Fibroblast of peridontal ligament (primary cell): ENCODE measurements at regions not wholly inside any gene's neighbourhood (a gene's known extent, or its start where the extent isn't known, plus 50 kb on each side); places are given as distances from the start of the nearest gene placed in this dataset.
"Not testable (repeated sequence)": the region's sequence is repeated elsewhere in the genome, so short reads cannot be mapped to it uniquely, and the experiment has no call there.

Experiments used
- DNase-seq: peaks from one replicate; pipeline ENCODE4 v3.0.0-alpha.2; 2010; ENCODE audit errors: extremely low read depth

DNA sequence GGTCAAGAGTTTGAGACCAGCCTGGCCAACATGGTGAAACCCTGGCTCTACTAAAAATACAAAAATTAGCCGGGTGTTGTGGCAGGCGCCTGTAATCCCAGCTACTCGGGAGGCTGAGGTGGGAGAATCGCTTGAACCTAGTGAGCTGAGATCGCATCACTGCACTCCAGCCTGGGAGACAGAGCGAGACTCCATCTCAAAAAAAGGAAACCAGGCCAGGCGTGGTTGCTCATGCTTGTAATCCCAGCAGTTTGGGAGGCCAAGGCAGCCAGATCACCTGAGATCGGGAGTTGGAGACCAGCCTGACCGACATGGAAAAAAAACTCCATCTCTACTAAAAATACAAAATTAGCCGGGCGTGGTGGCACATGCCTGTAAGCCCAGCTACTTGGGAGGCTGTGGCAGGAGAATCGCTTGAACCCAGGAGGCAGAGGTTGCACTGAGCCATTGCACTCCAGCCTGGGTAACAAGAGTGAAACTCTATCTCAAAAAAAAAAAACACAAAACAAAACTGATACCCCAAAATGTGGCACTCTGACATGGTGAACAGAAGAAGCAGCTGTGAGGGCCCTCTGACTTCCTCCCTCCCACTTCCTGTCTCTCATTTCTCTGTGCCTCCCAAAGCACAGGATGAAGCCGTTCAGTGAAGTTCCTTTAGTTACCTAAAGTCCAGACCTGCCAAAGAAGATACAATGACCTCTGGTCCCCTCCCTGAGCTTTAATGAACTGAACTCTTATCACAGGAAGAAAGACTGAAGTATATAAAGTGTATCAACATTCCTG, 93.2 kb upstream of the GRIN2A start:
- DNase-seq: not testable (repeated sequence)

DNA sequence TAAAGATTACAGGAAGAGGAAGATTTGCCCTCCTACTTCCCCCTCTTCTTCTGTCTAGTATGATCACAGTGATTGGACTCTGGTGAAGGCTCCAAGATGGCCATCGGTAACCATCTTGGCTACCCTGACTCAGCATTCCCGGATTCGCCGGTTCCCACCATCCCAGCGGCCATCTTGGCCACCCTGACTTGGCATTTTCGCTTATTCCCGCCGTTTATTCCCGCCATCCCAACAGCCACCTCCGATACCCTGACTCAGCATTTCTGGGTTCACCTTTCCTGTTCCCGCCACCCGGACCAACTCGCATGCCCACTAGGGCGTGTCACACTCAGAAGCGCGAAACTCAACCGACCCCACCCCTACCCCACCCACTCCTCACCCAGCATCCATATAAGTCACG, 95.4 kb upstream of the GRIN2A start:
- DNase-seq: no peak

DNA sequence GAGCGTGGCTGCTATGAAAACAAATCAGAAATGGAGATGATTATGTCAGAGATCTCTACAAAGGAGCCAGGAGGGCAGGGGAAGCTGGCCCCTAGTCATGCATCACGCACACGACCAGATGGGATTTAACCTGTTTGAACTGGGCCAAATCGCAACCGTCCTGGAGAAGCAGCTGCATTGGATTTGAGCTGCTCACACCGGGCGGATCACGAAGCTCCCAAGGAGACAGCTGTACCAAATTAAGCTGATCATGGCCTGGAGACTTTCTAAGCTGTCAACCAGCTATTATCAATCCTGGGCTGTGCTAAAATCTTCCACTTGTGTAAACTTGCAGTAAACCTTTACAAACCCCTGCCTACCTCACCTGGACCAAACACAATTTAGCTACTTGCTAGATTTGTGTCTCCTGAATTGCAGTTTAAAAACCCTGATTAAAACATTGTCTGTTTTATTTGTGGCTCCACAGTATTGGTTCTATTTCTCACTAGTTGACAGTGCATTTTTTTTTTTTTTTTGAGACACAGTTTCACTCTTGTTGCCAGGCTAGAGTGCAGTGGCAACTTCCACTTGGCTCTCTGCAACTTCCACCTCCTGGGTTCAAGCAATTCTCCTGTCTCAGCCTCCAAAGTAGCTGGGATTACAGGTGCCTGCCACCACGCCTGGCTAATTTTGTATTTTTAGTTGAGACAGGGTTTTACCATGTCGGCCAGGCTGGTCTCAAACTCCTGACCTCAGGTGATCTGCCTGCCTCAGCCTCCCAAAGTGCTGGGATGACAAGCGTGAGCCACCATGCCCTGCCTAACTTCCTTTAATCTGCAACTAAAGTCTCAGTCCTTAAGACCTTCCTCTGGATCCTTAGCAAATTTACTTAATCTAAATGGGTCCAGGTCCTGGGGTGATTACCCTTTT, 98.3 kb upstream of the GRIN2A start:
- no peak for DNase-seq

DNA sequence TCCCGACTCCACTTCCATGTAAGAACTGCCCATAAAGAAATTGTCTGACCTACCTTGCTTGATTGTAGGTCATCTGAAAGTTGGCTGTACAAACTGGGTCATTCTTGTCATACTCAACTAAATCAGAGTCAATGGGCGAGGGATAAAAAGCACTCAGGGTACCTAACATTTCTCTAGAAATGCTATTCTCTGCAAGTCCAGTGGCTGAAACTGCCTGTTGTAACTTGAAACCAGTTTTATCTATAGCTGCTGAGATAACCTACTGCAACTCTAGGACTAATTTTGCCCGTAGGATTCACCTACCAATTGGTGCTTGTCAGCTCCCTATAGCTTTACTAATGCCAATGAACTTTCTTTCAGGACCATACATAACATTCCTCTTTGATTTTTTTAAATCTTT, 100.1 kb upstream of the GRIN2A start:
- DNase-seq: no peak

DNA sequence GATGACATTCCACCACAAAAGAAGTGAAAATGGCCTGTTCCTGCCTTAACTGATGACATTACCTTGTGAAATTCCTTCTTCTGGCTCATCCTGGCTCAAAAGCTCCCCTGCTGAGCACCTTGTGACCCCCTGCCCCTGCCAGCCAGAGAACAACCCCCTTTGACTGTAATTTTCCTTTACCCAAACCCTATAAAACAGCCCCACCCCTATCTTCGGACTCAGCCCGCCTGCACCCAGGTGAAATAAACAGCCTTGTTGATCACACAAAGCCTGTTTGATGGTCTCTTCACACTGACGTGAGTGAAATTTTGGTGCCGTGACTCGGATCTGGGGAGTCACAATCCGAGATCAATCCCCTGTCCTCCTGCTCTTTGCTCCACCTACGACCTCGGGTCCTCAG, 101.0 kb upstream of the GRIN2A start:
- not testable (repeated sequence) for DNase-seq

DNA sequence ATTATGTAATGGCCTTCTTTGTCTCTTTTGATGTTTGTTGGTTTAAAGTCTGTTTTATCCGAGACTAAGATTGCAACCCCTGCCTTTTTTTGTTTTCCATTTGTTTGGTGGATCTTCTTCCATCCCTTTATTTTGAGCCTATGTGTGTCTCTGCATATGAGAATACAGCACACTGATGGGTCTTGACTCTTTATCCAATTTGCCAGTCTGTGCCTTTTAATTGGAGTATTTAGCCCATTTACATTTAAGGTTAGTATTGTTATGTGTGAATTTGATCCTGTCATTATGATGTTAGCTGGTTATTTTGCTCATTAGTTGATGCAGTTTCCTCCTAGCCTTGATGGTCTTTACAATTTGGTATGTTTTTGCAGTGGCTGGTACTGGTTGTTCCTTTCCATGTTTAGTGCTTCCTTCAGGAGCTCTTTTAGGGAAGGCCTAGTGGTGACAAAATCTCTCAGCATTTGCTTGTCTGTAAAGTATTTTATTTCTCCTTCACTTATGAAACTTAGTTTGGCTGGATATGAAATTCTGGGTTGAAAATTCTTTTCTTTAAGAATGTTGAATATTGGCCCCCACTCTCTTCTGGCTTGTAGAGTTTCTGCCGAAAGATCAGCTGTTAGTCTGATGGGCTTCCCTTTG, 95.3 kb upstream of the ATF7IP2 start:
- not testable (repeated sequence) for DNase-seq

DNA sequence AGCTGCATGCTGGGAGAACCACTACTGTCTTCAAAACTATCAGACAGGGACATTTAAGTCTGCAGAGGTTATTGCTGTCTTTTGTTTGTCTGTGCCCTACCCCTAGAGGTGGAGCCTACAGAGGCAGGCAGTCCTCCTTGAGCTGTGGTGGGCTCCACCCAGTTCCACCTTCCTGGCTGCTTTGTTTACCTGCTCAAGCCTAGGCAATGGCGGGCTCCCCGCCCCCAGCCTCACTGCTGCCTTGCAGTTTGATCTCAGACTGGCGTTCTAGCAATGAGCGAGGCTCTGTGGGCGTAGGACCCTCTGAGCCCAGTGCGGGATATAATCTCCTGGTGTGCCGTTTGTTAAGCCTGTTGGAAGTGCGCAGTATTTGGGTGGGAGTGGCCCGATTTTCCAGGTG, 93.7 kb upstream of the ATF7IP2 start:
- not testable (repeated sequence) for DNase-seq

DNA sequence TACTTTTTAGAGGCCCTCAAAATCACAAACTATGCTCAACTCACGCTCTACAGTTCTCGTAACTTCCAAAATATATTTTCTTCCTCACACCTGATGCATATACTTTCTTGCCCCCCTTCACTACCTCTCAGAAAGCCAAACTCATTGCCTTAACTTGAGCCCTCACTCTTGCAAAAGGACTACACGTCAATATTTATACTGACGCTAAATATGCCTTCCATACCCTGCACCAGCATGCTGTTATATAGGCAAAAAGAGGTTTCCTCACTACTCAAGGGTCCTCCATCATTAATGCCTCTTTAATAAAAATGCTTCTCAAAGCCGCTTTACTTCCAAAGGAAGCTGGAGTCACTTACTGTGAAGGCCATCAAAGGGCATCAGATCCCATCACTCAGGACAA, 92.9 kb upstream of the ATF7IP2 start:
- not testable (repeated sequence) for DNase-seq

DNA sequence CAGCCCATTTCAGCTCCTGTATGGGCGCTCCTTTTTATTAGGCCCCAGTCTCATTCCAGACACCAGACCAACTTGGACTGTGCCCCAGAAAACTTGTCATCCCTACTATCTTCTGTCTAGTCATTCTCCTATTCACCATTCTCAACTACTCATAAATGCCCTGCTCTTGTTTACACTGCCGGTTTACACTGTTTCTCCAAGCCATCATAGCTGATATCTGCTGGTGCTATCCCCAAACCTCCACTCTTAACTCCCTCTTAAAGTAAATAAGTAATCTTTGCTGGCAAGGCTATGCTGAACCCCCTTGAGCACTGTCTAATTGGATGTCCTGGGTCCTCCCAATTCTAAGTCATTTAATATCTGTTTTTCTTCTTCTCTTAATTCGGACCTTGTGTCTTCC, 91.7 kb upstream of the ATF7IP2 start:
- DNase-seq: not testable (repeated sequence)

DNA sequence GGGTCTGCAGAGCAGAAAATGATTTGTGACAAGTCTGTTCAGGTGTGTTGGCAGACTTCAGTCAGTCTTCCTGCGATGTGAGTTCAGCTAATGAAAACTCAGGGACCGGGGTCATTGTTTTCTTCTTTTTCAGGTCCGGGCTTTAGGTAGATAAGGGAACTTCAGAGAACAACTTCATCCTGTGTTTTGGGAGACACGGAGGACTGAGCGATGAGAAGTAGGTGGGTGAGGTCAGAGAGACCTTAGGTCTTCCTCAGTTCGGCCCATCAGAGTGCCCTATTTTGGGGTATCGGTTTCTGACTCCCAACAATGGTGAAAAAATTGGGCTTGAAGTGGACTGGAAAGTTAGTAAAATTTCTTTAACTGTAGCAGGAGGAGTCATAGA, 88.9 kb upstream of the ATF7IP2 start:
- no peak for DNase-seq

DNA sequence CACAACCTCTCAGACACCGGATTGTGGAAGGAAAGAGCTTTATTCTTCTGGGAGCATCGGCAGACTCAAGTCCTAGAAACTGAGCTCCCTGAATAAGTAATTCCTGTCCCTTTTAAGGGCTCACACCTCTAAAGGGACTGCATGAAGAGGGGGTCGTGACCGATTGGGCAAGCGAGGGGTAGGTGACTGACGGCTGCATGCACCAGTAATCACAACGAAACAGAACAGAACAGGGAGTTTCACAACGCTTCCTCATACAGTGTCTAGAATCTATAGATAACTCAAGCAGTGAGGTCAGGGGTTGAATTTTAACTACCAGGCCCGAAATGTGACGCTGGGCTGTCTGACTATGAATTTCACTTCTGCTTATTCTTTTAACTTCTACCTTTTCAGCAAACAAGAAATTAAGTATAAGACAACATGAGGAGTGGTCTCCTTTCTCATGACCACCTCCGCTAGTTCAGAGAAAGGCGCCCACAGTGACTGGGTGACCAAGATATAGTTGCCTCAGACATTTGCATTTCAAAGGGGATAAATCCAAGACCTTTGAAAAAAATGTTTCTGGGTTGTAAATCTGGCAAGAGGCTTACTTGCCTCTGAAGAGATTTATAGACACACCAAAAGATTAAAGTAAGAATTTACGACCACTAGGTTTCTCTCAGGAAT, 88.4 kb upstream of the ATF7IP2 start:
- DNase-seq: no peak

DNA sequence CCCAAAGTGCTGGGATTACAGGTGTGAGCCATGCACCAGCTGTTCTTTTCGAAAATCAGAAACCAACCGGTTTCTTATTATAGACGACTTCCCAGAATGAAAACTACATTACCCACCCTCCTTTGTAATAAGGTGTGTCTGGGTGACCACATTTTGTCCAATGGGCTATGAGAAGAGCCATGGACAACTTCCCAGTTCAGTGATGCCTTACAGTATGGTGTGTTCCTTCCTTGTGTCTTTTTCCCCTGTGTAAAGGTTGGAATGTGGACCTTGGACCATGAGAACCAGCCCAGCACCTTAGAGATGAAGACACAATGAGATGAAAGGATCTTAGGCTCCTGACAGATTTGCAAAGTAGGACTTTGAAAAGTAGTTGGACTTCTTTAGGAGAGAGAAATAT, 85.0 kb upstream of the ATF7IP2 start:
- DNase-seq: no peak

DNA sequence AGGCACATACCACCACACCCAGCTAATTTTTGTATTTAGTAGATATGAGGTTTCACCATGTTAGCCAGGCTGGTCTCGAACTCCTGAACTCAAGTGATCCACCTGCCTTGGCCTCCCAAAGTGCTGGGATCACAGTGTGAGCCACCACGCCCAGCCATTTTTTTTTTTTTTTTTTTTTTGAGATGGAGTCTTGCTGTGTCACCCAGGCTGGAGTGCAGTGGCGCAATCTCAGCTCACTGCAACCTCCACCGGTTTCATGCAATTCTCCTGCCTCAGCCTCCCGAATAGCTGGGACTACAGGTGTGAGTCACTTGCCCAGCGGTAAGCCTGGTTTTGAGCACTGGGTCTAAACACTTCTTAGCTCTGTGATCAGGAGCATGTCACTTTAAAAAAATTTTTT, 84.3 kb upstream of the ATF7IP2 start:
- not testable (repeated sequence) for DNase-seq

DNA sequence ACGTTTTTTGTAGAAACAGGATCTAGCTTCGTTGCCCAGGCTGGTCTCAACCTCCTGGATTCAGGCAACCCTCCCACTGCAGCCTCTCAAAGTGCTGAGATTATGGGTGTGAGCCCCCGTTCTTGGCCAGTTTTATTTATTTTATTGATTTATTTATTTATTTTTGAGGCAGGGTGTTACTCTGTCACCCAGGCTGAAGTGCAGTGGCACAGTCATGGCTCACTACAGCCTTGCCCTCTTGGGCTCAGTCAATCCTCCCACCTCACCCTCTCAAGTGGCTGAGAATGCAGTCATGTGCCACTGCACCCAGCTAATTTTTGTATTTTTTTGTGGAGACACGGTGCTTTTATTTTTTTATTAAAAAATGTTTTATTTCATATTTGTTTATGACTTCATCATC, 79.9 kb upstream of the ATF7IP2 start:
- DNase-seq: no peak

DNA sequence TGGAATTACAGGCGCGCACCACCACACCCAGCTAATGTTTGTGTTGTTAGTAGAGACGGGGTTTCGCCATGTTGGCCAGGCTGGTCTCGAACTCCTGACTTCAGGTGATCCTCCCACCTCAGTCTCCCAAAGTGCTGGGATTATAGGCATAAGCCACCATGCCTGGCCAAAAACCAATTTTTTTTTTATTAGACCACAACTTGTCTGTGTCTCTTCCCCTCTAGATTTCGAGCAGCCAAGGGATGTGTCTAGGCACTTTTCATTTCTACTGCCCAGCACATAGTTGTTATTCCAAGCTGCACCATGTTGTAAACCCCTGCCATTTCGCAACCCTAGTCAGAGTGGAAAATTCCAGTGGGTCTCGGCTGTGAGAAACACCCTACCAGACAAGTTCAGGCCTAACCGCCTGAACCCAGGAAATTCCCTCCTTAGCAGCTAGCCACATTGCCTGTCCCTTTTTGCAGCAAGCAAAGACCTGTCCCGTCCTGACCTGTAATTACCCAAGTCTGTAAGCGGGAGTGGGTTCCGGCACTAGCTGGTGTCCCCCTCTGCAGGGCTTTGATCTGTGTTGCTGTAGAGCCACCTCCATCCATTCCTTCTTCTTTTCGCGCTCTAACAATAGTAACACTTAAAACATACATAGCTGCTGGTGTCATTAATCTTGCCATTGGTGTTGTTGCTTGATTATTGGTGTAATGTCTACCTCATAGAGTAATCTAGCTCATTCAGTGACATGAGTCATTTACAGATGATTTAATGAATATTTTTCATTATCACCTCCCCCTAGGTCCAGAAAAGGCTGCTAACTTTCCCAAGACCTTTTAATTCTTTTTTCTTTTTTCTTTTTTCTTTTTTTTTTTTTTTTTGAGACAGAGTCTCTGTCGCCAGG, 77.3 kb upstream of the ATF7IP2 start:
- no peak for DNase-seq

DNA sequence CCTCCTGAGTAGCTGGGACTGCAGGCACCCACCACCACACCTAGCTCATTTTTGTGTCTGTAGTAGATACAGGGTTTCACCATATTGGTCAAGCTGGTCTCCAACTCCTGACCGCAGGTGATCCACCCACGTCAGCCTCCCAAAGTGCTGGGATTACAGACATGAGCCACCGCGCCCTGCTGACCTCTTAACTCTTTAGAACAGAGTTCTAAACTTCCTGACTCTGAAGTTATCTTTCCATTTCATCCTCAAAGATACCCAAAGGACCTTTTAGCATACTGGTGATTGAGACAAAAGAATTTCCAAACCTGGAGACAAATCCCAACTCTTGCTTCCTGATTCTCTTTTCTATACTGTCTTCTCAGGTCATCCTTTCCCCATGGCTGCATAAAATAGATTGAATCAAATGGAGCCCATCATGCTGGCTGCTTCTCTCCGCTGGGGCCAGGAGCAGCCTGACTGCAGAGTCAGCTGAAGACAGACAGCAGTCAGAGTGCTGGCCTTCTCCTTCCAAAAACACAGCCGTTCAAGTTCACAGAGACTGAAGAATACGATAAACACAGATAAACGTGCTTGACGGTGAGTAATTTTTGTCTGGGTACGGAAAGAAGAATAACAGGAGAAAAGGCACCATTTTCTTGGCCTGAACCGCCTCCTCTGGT, 76.5 kb upstream of the ATF7IP2 start:
- no peak for DNase-seq

DNA sequence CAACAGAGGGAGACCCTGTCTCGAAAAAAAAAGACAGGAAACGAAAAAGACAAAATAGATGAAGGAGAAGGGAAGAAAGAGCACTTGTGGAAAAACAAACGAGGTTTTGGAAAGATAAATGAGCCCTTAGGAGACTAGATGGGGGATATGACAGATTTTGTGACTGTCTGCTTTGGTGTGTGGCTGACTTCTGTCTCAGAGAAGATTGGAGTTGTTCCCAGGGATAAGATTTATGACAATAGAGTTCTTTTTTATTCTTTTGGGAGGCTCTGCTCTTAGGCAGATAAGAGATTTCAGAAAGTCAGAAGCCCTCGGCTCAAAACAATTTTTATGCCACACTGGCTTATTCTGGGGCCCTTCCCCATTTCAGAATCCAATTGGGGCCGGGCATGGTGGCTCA, 73.9 kb upstream of the ATF7IP2 start:
- no peak for DNase-seq

DNA sequence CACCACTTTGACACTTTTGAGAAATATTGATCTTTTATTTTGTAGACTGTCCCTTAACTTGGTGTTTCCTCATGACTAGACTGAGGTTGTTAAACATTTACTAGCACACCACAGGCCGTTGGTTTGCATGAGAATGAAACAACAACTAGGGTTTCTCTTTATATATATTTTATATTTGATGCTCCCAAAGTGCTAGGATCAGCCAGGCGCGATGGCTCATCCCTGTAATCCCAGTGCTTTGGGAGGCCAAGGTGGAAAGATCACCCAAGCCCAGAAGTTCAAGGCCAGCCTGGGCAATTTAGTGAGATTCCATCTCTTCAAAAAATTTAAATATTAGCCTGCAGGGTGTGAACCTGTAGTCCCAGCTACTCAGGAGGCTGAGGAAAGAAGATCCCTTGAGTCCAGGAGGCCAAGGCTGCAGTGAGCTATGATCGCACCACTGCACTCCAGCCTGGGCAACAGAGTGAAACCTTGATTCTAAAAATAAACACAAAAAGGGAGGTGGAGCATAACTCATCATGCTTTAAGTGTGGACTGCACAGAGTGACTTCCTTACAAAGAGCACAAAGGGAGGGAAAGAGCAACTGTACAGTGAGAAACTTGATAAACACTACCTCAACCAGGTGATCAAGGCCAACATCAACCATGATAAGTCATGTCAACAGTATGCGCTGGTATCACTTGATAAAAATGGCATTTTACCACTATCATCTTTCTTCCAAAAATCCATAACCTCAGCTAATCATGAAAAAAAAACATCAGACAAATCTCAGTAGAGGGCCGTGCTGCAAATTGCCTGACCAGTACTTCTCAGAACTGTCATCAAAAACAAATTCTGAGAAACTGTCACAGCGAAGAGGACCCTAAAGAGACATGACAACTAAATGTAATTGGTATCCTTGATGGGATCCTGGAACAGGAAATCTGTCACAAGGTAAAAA, 72.8 kb upstream of the ATF7IP2 start:
- no peak for DNase-seq

DNA sequence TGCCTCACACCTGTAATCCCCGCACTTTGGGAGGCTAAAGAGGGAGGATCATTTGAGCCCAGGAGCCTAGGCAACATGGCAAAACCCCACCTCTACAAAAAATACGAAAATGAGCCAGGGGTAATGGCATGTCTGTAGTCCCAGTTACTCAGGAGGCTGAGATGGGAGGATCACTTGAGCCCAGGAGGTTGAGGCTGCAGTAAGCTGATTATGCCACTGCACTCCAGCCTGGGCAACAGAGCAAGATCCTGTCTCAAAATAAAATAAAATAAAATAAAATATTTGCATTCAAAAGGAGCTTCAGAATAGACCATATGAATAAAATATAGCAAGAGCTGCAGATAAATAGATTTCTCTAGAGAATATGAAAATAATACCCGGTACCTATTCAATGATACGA, 71.5 kb upstream of the ATF7IP2 start:
- no peak for DNase-seq
